Erythroblast (primary cell): ENCODE measurements at regions not wholly inside any gene's neighbourhood (a gene's known extent, or its start where the extent isn't known, plus 50 kb on each side); places are given as distances from the start of the nearest gene placed in this dataset.

Source experiments
- DNase-seq, 2 experiments: peaks; one replicate each; lab custom pipeline; 2025; lab: John Stamatoyannopoulos, UW
- GATA1 ChIP-seq: IDR thresholded peaks from 2 replicates; pipeline ENCODE4 v1.6.1; 2011; ENCODE audit warnings: low read depth, mild to moderate bottlenecking, control low read depth, low read length, moderate library complexity
- POLR2A ChIP-seq: IDR thresholded peaks from 2 replicates; pipeline ENCODE4 v1.6.1; 2011; ENCODE audit warnings: mild to moderate bottlenecking, low read length

DNA sequence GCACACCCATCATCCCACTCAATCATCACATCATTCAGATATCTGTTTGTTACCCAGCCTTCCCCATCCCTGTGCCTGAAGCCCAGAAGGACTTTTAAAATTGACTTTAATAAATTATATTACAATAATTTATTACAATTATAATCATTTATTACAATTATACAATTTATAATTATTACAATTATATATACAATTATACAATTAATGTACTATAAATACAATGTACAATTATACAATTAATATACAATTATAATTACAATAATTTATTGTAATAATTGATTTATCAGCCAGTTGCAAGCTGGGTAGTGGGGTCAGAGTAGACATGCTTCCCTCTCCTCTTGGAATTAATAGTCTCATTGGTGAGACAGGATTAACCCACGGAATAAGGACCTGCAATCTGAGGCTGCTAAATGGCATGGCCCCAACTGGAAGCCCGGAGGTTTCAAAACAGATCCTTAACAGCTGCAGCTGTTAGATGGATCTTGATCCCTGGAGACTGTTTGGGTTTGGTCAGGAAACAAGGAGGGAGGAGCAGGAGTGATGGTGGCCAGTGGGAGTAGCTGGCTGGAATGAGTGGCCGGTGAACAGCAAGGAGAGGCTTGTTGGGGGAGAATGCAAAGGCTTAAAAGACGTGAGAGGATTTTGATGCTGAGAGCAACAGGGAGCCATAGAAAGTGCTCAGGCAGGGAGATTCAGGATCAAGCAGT lies 402.8 kb upstream of the PODXL start:
- no peak for DNase-seq
- no peak for TF ChIP-seq POLR2A
- TF ChIP-seq GATA1 = no peak

DNA sequence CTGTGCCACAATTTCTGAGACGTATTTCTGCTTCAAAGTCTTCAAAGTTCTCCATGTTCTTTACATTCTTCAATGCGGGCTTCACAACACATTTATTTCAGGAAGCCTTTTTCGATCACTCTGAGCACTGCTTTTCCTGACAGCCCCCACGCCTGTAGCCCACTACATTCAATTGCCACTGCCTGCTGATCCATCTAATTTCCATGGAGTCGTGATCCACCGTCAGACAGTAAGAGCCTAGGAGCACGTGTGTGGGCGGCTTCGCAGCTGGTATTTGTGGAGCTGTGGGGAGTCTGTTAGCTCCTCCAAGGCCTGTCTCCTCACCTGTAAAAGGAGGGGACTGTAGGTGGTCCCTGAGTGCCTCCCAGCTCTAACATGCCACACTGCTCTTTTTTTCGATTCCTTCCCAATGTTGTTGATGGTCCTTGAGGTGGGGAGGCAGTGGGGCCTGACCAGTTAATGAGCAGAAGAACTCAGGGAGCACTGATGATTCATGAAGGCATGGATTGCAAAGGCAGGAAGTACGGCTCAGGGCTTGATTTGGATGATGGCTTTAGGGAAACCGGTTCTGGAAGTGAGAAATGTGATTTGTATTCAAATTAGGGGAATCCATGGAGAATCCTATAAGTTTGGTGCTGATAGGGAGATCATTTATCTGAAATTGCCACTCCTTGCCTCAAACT lies 401.1 kb upstream of the PODXL start:
- DNase-seq = no peak
- no peak for TF ChIP-seq POLR2A
- no peak for TF ChIP-seq GATA1

DNA sequence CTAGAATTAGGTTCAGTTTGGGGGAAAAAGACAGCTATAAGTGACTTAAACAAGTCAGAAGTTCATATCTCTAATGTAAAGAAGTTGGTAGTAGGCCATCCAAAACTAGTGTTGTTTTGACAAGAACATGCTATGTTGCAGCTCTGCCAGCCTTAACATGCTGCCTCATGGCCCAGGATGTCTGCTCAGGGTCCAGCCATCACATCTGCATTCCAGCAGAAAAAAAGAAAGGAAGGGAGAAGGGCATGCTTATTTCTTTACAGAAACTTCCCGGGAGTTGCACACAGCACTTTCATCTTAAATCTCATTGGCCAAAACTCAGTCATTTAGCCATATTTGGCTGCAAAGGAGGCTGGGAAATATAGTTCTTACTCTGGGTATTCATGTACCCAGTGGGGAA lies 400.4 kb upstream of the PODXL start:
- no peak for DNase-seq
- TF ChIP-seq GATA1 (no peak), POLR2A (no peak)

DNA sequence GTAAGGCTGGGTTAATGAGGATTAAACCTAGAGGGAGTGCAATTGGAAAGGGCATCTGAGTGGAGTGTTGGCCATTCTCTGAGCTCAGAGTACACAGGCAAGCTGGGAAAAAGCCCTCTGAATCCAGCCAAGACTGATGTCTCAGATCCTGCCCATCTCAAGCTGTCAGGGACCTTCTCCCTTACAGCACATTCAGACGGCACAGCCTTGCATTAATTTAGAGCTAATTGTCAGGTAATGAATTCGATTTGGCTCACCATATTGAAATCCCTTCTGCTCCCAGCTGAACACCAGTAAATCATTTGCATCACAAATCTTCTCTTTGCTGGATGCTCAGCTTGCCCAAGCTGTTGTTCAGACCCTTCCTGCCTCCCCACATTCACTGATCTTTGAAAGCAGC lies 399.3 kb upstream of the PODXL start:
- no peak for TF ChIP-seq POLR2A
- no peak for TF ChIP-seq GATA1
- no peak for DNase-seq

DNA sequence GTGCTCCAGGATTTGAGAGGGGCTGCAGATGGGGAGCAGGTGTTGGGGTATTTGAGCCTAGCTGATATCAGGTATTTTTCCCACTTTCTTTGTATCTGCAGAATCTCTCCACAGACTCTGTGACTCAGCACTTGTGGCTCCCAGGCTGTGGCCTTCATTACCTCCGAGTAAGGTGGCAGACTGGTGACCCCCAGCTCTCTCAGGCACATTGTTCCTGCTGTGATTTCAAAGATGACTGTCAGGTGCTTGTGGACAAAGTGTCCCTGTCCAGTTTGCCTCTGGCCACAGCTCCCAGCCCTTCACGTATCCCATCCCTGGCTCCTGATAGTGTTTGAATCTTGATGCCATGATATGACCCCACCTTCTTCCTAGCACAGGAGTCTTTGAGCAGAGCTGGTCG lies 396.8 kb upstream of the PODXL start:
- TF ChIP-seq POLR2A (no peak), GATA1 (no peak)
- DNase-seq = no peak

DNA sequence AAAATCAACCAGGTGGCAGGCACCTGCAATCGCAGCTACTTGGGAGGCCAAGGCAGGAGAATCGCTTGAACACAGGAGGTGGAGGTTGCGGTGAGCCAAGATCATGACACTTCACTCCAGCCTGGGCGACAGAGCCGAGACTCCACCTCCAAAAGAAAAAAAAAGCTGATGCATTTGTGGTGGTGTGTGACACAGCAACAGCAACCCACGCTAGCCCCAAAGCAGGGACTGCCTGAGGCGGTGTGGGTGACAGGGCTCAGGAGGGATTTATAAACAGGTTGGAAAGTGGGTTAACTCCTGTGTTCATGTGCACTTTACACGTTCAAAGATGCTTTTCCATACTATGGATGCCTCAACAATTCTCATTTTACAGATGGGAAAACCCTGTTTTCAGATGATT lies 395.9 kb upstream of the PODXL start:
- no peak for DNase-seq
- TF ChIP-seq POLR2A = no peak

DNA sequence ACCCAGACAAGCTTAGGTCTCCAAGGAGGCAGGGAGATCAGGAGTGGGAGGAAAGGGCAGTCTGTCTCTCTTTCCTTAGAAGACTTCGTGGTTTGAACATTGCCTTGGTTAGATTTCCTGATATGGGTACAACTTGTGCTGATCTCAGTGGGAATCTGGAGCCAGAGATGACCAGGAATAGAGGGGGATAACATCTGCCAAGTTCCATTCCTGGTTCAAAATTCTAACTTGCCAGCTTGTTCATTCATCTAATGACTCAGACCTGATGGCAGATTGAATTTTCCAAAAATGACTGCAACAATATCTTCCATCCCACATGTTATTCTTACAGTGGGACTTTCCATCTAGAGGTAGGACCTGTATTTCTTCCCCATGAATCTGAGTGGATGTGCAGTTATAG lies 394.3 kb upstream of the PODXL start:
- TF ChIP-seq POLR2A (no peak), GATA1 (no peak)
- DNase-seq = no peak

DNA sequence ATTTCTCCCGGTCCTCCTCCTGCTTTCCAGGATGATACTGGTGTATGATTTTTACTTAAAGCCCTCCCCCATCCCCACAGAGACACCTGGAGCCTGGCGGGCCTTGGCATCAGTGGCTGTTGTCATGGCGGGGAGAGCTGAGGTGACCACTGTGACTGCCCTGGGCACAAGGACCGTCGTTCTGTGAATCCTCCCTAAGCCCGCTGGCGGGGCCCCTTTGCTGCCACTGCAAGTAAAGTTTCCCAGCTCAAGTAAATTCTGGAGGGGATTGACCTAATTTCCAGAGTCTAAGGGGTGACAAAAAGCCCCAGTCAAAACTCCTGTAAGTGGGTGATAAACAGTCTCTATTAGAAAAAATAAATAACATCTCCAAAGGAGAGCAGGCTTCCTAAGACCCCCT lies 393.2 kb upstream of the PODXL start:
- no peak for DNase-seq
- TF ChIP-seq GATA1 = no peak
- no peak for TF ChIP-seq POLR2A

DNA sequence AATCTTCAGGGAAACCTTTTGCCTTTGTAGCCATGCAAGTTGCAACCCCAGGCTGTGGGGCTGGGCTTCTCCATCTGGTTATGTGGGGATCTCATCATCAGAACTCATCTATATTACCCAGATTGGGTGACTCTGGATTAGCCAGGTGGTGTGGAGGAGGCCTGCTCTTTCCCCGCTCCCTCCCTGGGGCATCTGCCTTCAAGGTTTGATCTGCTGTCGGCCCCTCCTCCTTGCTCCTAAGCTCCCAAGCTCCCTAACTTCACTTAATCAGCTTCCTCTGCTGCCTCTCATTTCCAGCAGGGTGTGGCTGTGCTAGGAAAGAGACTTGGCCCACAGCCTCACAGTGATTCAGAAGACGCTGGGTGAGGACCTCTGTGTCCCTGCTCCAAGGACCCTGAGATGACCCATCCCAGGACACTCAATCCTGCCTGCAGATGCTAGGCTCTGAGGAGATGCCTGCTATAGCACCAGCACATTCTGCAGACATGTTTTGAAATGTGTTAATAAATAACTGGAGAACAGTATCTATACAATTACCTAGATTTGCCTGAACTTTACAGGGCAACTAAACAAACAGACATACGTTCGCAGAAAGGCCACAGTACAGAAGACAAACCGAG lies 392.1 kb upstream of the PODXL start:
- no peak for TF ChIP-seq POLR2A
- no peak for TF ChIP-seq GATA1
- DNase-seq = no peak

DNA sequence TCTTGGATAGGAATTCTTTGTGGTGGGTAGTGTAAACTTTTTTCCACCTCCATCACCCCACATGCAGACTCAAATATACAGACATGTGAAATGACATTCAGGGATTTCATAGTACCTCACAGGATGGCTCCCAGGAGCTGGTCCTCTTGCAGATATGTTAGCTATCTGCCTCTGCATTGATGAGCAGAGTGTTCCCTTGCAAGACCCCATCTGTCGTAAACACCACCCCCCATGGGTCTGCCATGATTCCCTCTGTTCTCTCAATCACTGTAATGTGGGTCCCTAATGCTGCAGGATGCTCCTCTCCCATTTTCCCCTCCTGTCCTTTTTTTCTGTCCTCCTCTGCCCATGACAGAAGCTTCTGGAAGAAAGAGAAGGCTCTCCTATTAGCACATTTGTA lies 391.2 kb upstream of the PODXL start:
- TF ChIP-seq POLR2A (no peak), GATA1 (no peak)
- DNase-seq = no peak

DNA sequence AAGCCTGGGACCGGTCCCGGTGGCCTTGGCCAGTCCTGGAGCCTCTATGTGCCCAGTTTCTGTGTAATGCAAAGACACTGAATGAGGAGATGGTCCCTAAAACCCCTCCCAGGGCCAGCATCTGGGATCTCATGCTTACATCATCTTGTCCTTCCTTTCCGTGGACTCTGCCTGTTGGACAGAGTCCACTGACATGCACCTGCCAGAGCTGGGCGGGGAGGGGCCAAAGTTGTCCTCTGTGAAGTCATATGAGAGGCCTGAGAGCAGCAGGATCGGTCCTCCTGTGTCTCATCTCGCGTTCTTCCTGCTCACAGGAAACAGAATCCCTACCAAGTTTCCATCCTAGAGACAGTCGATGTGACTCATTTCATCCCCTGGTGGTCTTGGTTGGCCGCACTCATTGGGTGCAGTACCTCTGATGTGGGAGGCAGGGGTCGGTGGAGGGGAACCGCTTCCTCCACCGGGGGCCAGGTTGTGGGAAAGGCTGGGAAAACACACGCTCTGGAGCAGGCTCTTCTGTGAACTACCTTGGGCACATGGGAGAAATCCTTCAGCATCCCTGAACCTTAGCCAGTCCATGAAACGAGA lies 389.6 kb upstream of the PODXL start:
- no peak for DNase-seq
- TF ChIP-seq POLR2A (no peak), GATA1 (no peak)

DNA sequence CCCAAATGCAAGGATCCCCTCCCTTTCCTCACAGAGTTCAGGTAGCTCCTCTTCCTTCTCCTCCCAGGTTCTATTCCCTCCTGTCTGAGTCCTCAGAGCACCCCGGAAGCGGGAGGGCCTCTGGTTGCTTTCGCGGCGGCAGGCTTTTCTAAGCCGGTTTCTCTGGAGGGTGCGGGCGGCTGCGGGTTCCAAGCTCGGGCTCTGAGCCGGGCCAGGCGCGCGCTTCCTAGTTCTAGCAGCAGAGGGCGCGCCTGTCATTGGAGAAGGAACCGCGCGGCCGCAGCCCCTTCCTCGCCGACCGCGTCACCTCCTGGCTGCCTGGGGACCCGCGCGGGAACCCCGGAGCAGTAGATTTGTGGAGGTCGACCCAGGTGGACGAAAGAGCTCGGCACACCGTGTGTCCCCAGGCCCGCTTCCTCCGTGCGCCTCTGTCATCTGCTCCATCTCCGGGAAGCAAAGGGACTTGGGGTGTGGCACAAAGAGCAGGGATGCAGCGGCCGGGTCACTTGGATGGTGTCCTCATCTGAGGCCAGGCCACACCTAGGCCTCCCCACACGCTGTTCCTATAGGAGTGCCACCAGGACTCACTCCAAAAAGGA lies 389.0 kb upstream of the PODXL start:
- TF ChIP-seq POLR2A (no peak), GATA1 (no peak)
- DNase-seq = peak; percentile 15 to 35

DNA sequence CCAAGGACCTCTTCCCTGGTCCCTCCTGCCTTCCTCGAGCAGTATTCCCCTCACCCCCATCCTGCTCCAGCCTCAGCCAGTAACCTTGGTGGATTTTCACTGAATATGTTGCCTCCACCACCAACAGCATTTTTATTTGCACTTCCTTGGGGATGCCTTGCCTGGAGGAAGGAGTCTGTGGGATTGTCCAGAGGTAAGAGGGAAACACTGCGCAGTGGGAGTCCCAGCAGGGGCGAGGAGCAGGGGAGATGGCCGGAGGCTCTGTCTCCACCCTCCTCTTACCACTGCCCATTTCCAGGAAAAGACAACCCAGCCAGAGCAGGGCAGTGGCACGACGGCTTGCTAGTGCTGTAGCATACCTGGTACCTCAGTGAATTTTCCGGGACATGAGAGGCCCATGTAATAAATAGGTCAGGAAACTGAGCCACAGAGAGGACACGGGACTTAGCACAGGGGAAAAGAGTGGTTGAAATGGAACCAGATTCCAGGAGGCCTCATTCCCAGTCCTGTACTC lies 388.2 kb upstream of the PODXL start:
- TF ChIP-seq POLR2A (no peak), GATA1 (no peak)

More for the DNA sequence above, 388.2 kb upstream of the PODXL start:
- no peak for DNase-seq
